ENCODE measurements at regions not wholly inside any gene's neighbourhood (a gene's known extent, or its start where the extent isn't known, plus 50 kb on each side); places are given as distances from the start of the nearest gene placed in this dataset.

- ChIA-PET RAD21 (ENCODE audit: low non-redundant PET in 1 of 2, low total read pairs in 2 of 2, uncharacterized antibody in 2 of 2, unreplicated experiment in 2 of 2) (no interaction called here), CTCF (no interaction called here), POLR2A (no interaction called here)
- no peak for DNase-seq (ENCODE audit: low read depth, low spot score)
- Histone ChIP-seq H4K20me1 (ENCODE audit: insufficient read depth) (no peaks in the 10 kb centered on the region; the same call in 1 of the 2 replicates), H2AFZ (ENCODE audit: low read depth, low read length, poor library complexity, severe bottlenecking) (no peak overlapping the region), H3K4me2 (ENCODE audit: low read length) (no peak overlapping the region), H3K27me3 (ENCODE audit: insufficient read depth, low read length) (no peaks in the 10 kb centered on the region), H3K4me3 (replicated peaks in 1 of 2; ENCODE audit: low read depth in 1 of 2, low read length in 2 of 2) (no peak overlapping the region), H3K4me1 (ENCODE audit: control insufficient read depth in 1 of 2, insufficient read depth in 2 of 2, low read length in 2 of 2) (no peaks in the 10 kb centered on the region), H3K36me3 (ENCODE audit: control insufficient read depth in 1 of 2, insufficient read depth in 2 of 2, low read length in 2 of 2) (no peaks in the 10 kb centered on the region), H3K79me2 (ENCODE audit: insufficient read depth, low read length) (no peaks in the 10 kb centered on the region), H3K9me3 (ENCODE audit: control insufficient read depth in 1 of 2, insufficient read depth in 1 of 2, low read depth in 1 of 2, low read length in 2 of 2) (no peaks in the 10 kb centered on the region), H3K9ac (ENCODE audit: low read length) (no peak overlapping the region), H3K9me2 (ENCODE audit: insufficient read depth) (no peaks in the 10 kb centered on the region), H3K27ac (ENCODE audit: low read depth, low read length) (no peak overlapping the region)
- TF ChIP-seq, protein P1, sequence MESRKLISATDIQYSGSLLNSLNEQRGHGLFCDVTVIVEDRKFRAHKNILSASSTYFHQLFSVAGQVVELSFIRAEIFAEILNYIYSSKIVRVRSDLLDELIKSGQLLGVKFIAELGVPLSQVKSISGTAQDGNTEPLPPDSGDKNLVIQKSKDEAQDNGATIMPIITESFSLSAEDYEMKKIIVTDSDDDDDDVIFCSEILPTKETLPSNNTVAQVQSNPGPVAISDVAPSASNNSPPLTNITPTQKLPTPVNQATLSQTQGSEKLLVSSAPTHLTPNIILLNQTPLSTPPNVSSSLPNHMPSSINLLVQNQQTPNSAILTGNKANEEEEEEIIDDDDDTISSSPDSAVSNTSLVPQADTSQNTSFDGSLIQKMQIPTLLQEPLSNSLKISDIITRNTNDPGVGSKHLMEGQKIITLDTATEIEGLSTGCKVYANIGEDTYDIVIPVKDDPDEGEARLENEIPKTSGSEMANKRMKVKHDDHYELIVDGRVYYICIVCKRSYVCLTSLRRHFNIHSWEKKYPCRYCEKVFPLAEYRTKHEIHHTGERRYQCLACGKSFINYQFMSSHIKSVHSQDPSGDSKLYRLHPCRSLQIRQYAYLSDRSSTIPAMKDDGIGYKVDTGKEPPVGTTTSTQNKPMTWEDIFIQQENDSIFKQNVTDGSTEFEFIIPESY (IDR thresholded peaks at IDR 0.05; ENCODE audit: extremely low read depth, insufficient replicate concordance, low read length) = no peak
- TF ChIP-seq EZH2 (IDR thresholded peaks at IDR 0.05) (no peak), JUND (IDR thresholded peaks at IDR 0.05) (no peak), FOSL1 (IDR thresholded peaks at IDR 0.05; ENCODE audit: low read depth) (no peak), ATF3 (IDR thresholded peaks at IDR 0.05) (no peak), TCF7L2 (IDR thresholded peaks at IDR 0.05; ENCODE audit: borderline replicate concordance, extremely low read depth, insufficient read depth, insufficient read length) (no peak), SRF (IDR thresholded peaks at IDR 0.05; ENCODE audit: low read depth) (no peak), CBX3 (IDR thresholded peaks at IDR 0.05; ENCODE audit: low read depth) (no peak), MAX (IDR thresholded peaks at IDR 0.05) (no peak), POLR2A (IDR thresholded peaks at IDR 0.05; ENCODE audit: borderline replicate concordance, extremely low read depth, insufficient read depth, insufficient read length) (no peak), ELF1 (IDR thresholded peaks at IDR 0.05; ENCODE audit: borderline replicate concordance, low read depth) (no peak)
- ATAC-seq = no peak
- intact Hi-C loops (cut with micrococcal nuclease) = no loop called here
- no TSS peak for BruUV-seq (replicated peaks)
These were observed 122.1 kb upstream of the PTCHD4 start for GRCh38 chr6:48233063-48233462.
